A204.1 (cell line): ENCODE measurements at regions not wholly inside any gene's neighbourhood (a gene's known extent, or its start where the extent isn't known, plus 50 kb on each side); places are given as distances from the start of the nearest gene placed in this dataset.

Experiments used
- FAIRE-seq: peaks from 2 replicates; lab custom pipeline; 2012; peaks lifted over from hg19 to GRCh38; lab: Jason Lieb, UNC

- no peak for FAIRE-seq
These were observed 56.2 kb upstream of the DPH5 start for GRCh38 chr1:101081496-101082488.

- FAIRE-seq: no peak
These were observed 55.3 kb upstream of the DPH5 start for GRCh38 chr1:101080859-101081258.

- FAIRE-seq: no peak
These were observed 53.8 kb upstream of the DPH5 start for GRCh38 chr1:101079341-101079740.

- no peak for FAIRE-seq
These were observed 52.3 kb upstream of the DPH5 start for GRCh38 chr1:101077849-101078248.

GRCh38 chr1:101075926-101076325 lies 50.3 kb upstream of the DPH5 start:
- no peak for FAIRE-seq
